GM12872 (cell line): ENCODE measurements at regions not wholly inside any gene's neighbourhood (a gene's known extent, or its start where the extent isn't known, plus 50 kb on each side); places are given as distances from the start of the nearest gene placed in this dataset.

Experiments used
- TF ChIP-seq, protein P1 (sequence below): IDR thresholded peaks from 3 replicates; pipeline ENCODE4 v1.5.1; 2011; ENCODE audit warnings: low read depth, mild to moderate bottlenecking, low read length, moderate library complexity; ENCODE audit not compliant: insufficient read depth

DNA sequence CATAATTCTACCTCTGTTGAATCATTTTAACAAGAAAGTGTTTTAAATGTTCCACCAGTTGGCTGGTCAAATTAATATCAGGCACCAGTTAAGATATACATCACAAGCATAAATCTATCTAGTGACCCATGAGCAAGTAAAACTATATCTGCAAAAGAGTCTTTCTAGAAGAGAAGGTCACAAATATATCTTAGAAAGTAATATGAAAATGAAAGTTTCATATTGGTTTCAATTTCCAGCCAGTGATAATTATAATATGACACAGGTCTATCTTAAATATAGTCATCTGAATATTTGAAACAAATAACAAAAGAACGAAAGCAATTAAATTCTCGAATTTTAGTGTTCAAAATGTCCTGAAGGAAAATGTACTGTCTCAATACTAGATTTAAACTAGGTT is 282.5 kb upstream of the KYNU start:
- TF ChIP-seq, protein P1, sequence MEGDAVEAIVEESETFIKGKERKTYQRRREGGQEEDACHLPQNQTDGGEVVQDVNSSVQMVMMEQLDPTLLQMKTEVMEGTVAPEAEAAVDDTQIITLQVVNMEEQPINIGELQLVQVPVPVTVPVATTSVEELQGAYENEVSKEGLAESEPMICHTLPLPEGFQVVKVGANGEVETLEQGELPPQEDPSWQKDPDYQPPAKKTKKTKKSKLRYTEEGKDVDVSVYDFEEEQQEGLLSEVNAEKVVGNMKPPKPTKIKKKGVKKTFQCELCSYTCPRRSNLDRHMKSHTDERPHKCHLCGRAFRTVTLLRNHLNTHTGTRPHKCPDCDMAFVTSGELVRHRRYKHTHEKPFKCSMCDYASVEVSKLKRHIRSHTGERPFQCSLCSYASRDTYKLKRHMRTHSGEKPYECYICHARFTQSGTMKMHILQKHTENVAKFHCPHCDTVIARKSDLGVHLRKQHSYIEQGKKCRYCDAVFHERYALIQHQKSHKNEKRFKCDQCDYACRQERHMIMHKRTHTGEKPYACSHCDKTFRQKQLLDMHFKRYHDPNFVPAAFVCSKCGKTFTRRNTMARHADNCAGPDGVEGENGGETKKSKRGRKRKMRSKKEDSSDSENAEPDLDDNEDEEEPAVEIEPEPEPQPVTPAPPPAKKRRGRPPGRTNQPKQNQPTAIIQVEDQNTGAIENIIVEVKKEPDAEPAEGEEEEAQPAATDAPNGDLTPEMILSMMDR: no peak

DNA sequence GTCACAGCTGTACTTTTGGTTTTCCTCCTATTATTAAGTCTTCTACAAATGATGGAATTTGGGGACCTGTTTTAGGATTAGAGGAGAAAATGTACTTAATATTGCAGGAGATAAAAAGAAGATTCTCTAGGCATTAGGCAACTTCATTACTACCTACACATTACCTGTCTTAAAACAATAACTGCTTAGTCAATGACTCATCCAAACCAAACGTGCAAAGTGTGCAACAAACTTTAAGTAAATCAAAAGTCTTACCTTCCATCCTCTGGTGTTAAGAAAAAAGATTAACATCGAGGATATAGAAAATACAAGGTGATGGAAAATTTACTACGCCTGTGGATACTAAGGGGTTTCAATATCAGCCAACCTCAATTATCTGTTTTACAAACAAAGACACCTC is 285.3 kb upstream of the KYNU start:
- TF ChIP-seq, protein P1: no peak

DNA sequence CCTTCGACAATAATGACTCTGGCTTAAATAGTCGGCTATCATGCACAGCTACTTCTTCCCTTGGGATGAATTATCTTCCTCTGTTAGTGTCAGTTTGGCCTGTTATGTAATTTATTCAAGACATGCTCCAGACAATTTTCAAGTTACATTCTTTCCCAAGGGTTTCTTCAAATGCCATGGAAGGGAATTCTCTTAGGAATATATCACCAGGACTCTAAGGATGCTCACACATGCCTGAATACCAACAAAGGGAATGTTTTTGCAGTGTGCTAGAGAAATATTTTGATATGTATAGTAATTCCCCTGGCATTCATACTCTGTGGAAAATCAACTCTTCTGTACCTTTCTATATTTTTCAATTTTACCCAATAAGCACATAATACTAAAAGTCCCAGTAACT is 286.0 kb upstream of the KYNU start:
- TF ChIP-seq, protein P1: no peak

DNA sequence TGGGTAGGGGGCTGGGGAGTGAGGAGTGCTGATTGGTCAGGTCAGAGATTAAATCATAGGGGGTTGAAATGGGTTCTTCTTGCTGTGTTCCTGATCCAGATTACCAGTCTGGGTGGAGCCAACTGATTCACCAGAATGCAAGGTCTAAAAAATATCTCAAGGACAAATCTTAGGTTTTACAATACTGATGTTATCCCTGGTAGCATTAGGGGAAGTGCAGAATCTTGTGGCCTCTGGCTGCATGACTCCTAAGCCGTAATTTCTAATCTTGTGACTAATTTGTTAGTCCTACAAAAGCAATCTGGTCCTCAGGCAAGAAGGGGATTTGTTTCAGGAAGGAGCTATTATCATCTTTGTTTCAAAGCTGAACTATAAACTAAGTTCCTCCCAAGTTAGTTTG is 289.2 kb upstream of the KYNU start:
- TF ChIP-seq, protein P1: no peak

DNA sequence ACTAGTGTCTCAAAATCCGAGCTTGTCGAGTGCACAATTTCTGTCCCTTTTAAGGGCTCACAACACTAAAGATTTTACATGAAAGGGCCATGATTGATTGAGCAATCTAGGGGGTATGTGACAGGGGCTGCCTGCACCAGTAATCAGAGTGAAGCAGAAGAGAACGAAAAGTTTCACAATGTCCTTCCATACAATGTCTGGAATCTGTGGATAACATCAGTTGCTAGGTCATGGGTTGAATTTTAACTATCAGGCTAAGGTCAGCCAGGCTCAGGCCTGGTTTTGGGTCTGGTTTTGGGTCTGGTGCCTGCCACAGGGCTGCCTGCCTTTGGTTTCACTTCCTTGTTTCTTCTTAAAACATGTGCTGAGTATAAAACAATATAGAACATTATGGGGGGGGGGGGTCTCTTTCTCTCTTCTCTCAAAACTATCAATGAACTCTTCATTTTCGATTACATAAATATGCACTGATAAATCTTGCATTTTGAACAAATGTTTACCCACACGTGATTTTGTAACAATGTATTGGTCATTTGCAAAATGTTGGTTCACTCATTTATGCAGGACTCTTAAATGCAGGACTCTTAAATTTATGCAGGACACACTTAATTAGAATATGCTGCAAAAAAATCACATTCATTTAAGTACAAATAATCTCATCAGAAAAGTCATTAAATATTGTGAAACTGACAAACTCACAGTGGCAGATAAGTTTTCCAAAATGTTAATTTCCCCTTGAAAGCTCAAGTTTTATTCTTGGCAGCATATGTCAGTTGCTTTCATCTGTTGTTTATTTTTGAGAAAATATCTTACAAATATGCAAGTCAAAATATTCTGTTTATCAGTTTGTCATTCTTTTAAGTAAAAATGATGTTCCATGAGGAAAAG is 290.5 kb upstream of the KYNU start:
- TF ChIP-seq, protein P1: no peak

DNA sequence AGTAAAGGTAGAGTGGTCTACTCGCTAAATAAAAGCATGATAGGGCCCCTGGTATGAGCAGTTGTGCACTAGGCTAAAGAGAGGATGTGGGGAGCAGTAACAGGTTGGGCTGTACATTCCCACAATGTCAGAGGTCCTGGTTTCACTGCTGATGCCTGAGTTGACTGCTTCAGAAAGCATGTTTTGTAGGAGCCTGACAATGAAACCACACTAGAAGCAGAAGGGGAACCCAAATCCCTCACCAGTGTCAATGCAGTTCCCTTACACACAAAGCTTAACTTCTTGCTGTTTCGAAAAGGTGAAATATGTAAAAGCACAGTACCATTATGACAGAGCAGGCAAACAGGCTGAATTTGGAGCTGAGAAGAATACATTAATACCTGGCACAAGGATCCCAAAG is 291.7 kb upstream of the KYNU start:
- TF ChIP-seq, protein P1: no peak

DNA sequence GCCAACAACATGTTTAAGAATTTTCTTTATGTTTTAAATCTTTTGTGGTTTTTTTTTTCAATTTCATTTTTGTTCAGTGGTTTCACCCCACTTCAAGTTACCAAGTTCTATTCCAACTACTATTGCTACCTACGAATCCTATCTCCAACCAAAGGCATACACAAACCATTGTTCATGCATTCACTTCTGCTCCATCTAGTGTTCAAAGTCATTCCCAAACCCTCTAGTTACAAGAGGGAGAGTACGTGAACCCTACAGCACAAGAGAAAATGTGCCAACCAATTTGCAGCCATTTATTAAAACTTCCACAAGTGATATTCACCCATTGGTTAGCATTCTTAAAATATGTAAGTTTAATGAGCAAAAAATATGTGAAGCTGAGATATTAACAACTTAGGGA is 295.1 kb upstream of the KYNU start:
- TF ChIP-seq, protein P1: no peak
